Stimulated activated CD8-positive, alpha-beta memory T cell treated with anti-CD3 and anti-CD28 coated beads, Interleukin-15, amount 100 ng/mL, for 24 hours (primary cell): ENCODE measurements at regions not wholly inside any gene's neighbourhood (a gene's known extent, or its start where the extent isn't known, plus 50 kb on each side); places are given as distances from the start of the nearest gene placed in this dataset.

ENCODE experiments used
- DNase-seq: peaks from one replicate; pipeline ENCODE4 v3.0.0-alpha.2; 2020; ENCODE audit warnings: low read depth

- DNase-seq, result no peak
Measured at GRCh38 chr15:97096303-97096835, 765.9 kb downstream of the NR2F2 start.

GRCh38 chr15:97099040-97099439 is 768.5 kb downstream of the NR2F2 start:
- no peak for DNase-seq

GRCh38 chr15:97101572-97101971 is 771.1 kb downstream of the NR2F2 start:
- DNase-seq, result no peak

DNA sequence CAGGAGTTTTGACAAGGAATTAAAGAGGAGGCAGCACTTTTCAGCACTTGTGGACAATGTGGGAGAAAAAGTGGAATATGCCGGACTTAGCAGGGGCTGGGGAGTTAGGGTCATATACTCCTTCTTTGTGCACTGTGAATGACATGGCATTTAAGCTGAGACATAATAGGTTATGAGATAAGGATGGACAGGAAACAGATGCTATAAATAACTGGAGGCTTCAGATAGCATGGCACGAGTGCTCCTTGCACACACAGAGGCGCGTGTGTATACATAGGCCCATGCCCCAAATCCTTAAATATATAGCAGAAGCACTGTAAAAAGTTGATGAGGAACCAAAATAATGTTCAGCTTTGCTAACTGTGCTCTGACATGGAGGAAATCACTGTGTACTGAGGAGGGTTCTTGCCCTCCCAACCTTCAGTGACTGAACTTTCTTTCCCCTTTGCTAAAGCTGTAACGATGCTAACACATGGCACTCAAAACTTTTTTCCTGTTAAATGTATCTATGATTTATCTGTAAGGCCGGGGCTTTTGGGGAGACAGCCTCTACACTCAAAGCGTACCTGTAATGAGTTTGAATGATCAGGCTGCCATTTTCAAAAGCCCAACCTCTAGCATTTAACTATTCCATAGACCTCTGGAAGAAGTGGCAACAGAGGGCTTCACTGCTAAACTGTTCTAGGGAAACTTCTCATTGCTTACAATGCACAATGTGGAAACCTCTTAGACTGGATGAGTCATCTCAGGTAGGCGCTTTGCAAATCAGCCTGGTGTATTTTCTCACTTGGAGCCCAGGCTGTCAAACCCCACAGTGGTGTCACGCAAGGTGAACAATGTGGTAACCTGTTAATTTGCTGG is 784.6 kb downstream of the NR2F2 start:
- DNase-seq, result no peak

- no peak for DNase-seq
Measured at GRCh38 chr15:97115761-97116070, 785.2 kb downstream of the NR2F2 start.

- DNase-seq, result no peak
Measured at GRCh38 chr15:97124790-97125189, 794.3 kb downstream of the NR2F2 start.

DNA sequence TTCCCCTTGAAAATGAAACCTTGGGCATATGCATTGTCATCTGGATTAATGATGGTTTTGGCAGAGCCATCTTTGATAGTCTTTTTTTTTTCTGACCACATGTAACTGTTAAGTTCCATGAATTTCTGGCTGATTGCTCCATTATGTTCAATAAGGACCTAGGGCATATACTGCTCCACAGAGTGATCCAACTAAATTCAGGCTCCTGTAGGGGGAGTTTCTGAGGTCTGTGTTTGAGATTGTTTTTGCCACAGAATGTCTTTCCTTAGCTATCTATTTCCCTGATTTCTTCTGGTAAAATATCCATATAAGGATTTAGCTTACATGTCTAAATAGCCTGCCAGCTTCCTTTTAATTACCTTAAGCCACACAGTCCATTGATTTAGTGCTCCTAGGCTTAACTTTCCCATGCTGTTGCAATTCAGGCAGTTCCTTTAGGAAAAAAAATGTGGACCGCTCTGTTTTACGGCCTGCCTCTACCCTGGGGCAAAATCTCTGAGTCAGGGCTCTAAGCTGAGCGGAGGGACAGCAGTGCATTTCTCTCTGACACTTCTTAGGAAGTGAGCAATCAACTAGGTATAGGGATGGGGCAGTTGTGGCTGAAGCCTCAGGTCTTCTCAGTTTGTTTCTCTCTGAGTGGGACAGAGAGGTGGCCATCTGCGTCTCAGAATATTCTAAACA is 796.2 kb downstream of the NR2F2 start:
- DNase-seq, result no peak

DNA sequence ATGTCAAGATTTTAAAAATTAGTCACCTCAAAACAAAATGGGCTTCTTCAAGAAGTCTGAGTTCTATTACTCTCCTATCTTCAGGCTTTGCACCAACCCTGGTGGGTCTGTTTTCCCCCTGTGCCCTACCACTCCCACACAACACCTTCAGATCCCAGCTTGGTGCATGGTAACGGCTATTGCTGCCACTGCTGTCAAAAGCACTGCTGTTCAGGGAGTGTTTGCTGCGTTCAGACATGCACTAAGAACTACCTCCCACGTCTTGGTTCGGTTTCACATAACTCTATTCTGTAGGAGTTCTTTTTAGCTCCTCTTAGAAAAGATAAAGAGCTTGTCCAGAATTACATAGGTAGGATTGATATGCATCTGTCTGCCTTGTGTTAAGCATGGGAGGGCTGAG is 799.2 kb downstream of the NR2F2 start:
- no peak for DNase-seq

DNA sequence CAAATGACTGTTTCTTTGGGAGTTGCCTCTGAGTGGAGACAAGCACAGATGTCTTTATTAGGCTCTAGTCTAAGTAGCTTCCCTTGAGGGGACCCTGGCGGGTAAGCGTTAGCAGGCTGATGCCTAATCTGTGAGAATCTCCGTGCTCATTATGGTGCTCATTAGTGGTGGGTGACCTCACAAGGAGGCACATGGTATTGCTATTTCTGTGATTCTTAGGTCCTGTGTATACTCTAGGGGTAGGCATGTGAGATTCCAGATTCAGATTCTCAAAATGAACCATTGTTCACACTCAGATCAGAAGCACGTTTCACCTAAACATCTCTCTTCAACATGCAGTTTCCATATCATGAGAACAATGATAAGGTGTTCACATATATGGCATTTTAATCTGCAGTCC is 809.7 kb downstream of the NR2F2 start:
- no peak for DNase-seq

- no peak for DNase-seq
Measured at GRCh38 chr15:97141360-97141759, 810.9 kb downstream of the NR2F2 start.

GRCh38 chr15:97141871-97142270 is 811.4 kb downstream of the NR2F2 start:
- no peak for DNase-seq

GRCh38 chr15:97143592-97144376 is 813.3 kb downstream of the NR2F2 start:
- DNase-seq, result no peak

- DNase-seq, result no peak
Measured at GRCh38 chr15:97144377-97144711, 813.8 kb downstream of the NR2F2 start.

DNA sequence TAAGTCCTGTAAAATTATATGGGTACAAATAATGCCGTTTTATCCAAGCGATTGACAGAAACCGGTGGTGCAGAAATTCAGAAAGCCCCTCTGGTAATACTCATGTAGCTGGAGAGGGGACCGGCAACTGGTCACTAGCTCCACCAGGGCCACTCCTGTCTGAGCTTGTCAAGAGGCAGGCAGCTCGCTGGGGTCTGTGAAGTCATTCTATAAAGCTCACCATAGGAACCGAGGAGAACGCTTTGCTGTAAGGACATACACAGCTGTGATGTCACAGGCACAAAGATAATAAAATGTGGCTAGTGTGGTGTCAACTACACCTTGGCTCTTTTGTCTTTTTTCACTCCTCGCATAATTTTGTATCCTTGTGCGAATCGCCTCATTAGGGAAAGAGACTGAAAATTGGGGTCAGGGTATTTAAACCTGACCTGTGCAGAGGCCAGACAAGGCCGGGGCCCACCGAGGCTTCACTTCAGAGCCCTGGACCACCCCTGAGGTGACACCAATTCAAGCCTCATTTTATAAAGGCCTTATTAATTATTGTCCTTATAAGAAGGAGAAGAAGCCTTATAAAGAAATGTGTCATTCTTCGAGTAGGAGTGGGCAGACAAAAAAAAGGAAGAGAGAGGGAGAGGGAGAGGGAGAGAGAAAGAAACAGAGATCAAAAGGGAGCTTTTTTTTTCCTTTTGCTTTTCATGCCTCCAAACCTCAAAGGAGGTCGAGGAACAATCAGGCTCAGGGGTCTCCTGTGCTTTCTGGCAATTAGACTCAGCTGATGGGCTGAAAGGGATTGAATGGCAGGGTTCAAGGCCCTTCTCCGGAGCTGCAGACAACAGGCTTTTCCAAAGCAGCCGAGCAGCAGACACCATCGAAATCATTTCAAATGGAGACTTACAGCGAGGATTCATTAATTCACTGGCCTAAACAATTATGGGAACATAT is 813.3 kb upstream of the ARRDC4 start:
- DNase-seq, result no peak

DNA sequence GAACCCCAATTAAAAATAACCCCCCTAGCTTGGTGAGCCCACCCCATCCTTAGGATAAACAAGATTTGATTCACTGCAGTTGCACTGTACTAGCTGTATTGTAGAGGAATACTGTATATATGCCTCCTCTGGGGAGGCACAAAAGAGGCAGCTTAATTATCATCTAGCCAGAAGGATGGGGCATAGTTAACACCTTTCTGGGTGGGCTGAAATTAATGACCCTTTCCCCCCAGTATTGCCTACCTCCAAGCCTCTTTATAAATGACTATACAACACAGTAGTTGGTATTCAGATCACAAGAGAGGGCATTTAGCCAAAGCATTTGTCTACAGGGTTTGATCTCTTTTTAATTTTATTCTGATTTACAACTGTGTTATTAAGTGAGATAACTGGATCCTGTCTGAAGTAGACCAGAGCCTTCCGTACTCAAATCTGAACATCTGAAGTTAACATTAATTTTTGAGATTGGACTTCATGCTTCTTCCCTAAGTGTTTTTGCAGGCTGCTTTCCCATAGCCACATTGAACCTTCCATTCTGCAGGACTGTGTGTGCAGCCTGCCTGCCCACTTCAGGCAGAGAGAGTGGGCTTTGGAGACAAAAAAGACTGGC is 807.0 kb upstream of the ARRDC4 start:
- DNase-seq, result no peak

GRCh38 chr15:97156739-97157265 is 803.7 kb upstream of the ARRDC4 start:
- DNase-seq, result no peak

DNA sequence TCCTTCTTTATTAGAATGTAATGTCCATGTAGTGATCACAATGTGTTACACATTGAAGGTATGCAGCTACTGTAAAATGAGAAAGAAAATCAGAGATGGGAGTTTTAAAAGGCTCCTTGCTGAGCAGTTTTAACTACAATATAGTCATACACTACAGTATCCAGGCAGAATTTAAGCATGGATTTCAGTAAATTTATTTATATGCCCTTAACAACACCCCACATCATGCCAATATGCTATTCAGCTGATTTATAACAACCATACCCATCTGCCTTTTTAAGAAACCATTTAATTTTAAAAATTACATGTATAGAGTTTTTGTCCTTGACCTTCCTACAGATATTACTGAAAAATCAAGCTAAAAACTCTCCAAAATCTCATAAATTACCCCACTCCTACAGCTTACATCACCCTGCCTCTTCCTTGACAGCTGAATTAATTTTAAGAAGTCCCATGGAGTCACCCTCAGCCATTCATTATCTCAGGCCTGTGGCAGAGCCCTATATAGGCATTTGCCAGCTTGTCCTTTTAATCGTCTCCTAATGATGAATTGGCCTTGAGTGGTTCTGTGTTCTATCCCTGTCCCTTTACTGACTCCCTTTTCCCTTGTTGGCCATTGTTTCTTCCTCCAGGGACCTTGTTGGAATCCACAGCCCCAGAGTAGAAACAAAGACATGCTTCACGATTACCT is 797.6 kb upstream of the ARRDC4 start:
- DNase-seq, result no peak

- DNase-seq, result no peak
Measured at GRCh38 chr15:97165205-97165604, 795.3 kb upstream of the ARRDC4 start.

- no peak for DNase-seq
Measured at GRCh38 chr15:97168704-97169475, 791.6 kb upstream of the ARRDC4 start.

GRCh38 chr15:97171556-97171955 is 788.9 kb upstream of the ARRDC4 start:
- no peak for DNase-seq
